DND-41 (cell line): ENCODE measurements at regions not wholly inside any gene's neighbourhood (a gene's known extent, or its start where the extent isn't known, plus 50 kb on each side); places are given as distances from the start of the nearest gene placed in this dataset.

Experiments
- ATAC-seq: fragments of 200-7000 bp; cut with Tn5 transposase; 3 replicates; pipeline ENCODE4 v1.9.1; 2021; ENCODE audit warnings: low read depth; ENCODE audit not compliant: insufficient read depth
- DNase-seq: peaks from one replicate; pipeline ENCODE4 v3.0.0-alpha.2; 2020
- H2AFZ ChIP-seq: 2 replicates; pipeline ENCODE4 v1.6.0; 2012; ENCODE audit warnings: low read depth, low read length
- H3K27ac ChIP-seq: 2 replicates; pipeline ENCODE4 v1.5.1; 2012; ENCODE audit warnings: low read length, inconsistent platforms
- H3K27me3 ChIP-seq: fragments of 200-600 bp; sonication (generic); 2 replicates; pipeline ENCODE4 v1.6.0; 2012; ENCODE audit warnings: low read length, mild to moderate bottlenecking, inconsistent platforms; ENCODE audit not compliant: insufficient read depth, poor library complexity
- H3K36me3 ChIP-seq: 2 replicates; pipeline ENCODE4 v1.5.1; 2012; ENCODE audit warnings: low read length, inconsistent platforms; ENCODE audit not compliant: insufficient read depth
- H3K4me1 ChIP-seq: 2 replicates; pipeline ENCODE4 v1.5.1; 2012; ENCODE audit warnings: mild to moderate bottlenecking, low read length; ENCODE audit not compliant: insufficient read depth
- H3K4me2 ChIP-seq: 2 replicates; pipeline ENCODE4 v1.6.0; 2012; ENCODE audit warnings: mild to moderate bottlenecking, moderate library complexity, low read length, inconsistent platforms; ENCODE audit not compliant: insufficient read depth
- H3K4me3 ChIP-seq, 2 experiments: fragments of 200-600 bp in 1 of 2; shearing (Covaris generic) in 1 of 2; 2 replicates each; pipeline ENCODE4 v1.5.1; 2012 to 2016; ENCODE audit warnings: inconsistent platforms in 2 of 2, low read length in 2 of 2, mild to moderate bottlenecking in 2 of 2, low read depth in 1 of 2, moderate library complexity in 1 of 2
- H3K79me2 ChIP-seq: 2 replicates; pipeline ENCODE4 v1.6.0; 2012; ENCODE audit warnings: low read length, inconsistent platforms; ENCODE audit not compliant: insufficient read depth
- H3K9ac ChIP-seq: 2 replicates; pipeline ENCODE4 v1.6.0; 2012; ENCODE audit warnings: low read depth, mild to moderate bottlenecking, inconsistent platforms, low read length, moderate library complexity
- H3K9me3 ChIP-seq: 2 replicates; pipeline ENCODE4 v1.5.1; 2012; ENCODE audit warnings: low read length, moderate library complexity, mild to moderate bottlenecking, inconsistent platforms; ENCODE audit not compliant: insufficient read depth, severe bottlenecking
- H4K20me1 ChIP-seq: 2 replicates; pipeline ENCODE4 v1.6.0; 2012; ENCODE audit warnings: low read length; ENCODE audit not compliant: insufficient read depth
- EZH2 ChIP-seq: IDR thresholded peaks from 3 replicates; pipeline ENCODE4 v1.6.1; 2012; ENCODE audit warnings: borderline replicate concordance, low read depth, mild to moderate bottlenecking, moderate library complexity, low read length, inconsistent platforms; ENCODE audit not compliant: severe bottlenecking
- TF ChIP-seq, protein P1 (sequence below): IDR thresholded peaks from 2 replicates; pipeline ENCODE4 v1.5.1; 2012; ENCODE audit warnings: borderline replicate concordance, low read length, moderate library complexity, mild to moderate bottlenecking; ENCODE audit not compliant: poor library complexity, severe bottlenecking; ENCODE audit errors: extremely low read depth

DNA sequence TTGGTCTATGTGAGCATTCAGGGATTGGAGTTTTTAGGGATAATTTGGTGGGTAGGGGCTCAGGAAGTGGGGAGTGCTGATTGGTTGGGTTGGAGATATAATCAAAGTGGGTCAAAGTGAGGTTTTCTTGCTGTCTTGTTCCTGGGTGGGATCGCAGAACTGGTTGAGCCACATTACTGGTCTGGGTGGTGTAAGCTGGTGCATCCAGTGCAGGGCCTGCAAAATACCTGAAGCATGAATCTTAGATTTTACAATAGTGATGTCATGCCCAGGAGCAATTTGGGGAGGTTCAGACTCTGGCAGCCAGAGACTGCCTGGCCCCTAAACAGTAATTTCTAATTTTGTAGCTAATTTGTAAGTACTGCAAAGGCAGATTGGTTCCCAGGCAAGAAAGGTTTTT is 665.6 kb upstream of the PRKX start:
- Histone ChIP-seq H3K4me3 (no peak overlapping the region), H4K20me1 (no peaks in the 10 kb centered on the region), H3K9ac (no peak overlapping the region), H3K4me1 (no peaks in the 10 kb centered on the region), H3K79me2 (no peaks in the 10 kb centered on the region), H3K9me3 (no peaks in the 10 kb centered on the region), H2AFZ (no peak overlapping the region), H3K36me3 (no peaks in the 10 kb centered on the region), H3K27me3 (no peaks in the 10 kb centered on the region), H3K4me2 (no peak overlapping the region), H3K27ac (no peak overlapping the region)
- DNase-seq (no peak), ATAC-seq (no peak)
- TF ChIP-seq, protein P1, sequence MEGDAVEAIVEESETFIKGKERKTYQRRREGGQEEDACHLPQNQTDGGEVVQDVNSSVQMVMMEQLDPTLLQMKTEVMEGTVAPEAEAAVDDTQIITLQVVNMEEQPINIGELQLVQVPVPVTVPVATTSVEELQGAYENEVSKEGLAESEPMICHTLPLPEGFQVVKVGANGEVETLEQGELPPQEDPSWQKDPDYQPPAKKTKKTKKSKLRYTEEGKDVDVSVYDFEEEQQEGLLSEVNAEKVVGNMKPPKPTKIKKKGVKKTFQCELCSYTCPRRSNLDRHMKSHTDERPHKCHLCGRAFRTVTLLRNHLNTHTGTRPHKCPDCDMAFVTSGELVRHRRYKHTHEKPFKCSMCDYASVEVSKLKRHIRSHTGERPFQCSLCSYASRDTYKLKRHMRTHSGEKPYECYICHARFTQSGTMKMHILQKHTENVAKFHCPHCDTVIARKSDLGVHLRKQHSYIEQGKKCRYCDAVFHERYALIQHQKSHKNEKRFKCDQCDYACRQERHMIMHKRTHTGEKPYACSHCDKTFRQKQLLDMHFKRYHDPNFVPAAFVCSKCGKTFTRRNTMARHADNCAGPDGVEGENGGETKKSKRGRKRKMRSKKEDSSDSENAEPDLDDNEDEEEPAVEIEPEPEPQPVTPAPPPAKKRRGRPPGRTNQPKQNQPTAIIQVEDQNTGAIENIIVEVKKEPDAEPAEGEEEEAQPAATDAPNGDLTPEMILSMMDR = no peak
- TF ChIP-seq EZH2 = no peak

DNA sequence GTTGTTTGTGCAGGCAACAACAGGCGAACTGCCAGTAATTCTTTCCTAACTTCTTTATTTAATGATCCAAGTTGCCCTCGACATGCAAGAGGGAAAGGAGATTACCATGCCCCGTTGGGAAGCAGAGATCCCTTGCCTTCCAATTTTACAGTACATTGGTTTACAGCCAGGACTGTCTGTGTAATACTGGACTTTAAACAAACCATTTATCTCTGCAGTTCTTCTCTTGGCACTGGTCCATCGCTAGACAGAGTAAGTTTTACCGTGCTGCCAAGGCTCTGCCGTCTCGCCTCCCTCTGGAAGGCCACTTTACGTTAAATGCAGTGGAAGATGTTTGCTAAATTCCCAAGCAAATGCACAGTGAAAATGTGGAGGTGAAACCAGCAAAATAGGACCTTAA is 660.3 kb upstream of the PRKX start:
- ATAC-seq = no peak
- Histone ChIP-seq H3K9ac (no peak overlapping the region), H3K4me1 (no peaks in the 10 kb centered on the region), H3K36me3 (no peaks in the 10 kb centered on the region), H3K9me3 (no peaks in the 10 kb centered on the region), H3K4me2 (no peak overlapping the region), H4K20me1 (no peaks in the 10 kb centered on the region), H2AFZ (no peak overlapping the region), H3K4me3 (no peak overlapping the region), H3K27me3 (no peaks in the 10 kb centered on the region), H3K27ac (no peak overlapping the region), H3K79me2 (no peaks in the 10 kb centered on the region)
- TF ChIP-seq, protein P1 = no peak
- TF ChIP-seq EZH2 = no peak
- DNase-seq = no peak

DNA sequence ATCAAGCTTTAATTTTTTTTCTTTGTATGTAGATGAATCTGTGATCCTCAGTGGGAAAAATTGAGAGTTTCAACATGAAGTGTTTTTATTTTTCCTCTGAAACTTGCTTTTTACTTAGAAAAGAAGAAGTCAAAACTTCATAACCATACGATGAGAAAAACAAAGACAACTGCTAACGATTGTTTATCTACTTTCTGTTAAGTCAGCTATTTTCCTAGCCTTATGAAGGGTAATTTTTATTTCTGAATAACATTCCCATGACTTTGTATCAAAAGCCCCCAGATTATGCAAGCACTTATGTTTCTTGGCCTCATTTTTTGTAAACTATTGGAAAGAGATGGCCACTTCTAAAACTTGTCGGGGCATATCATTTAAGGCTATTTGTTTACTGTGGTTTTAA is 645.1 kb upstream of the PRKX start:
- Histone ChIP-seq H3K4me3 (no peak overlapping the region), H3K79me2 (no peaks in the 10 kb centered on the region), H3K36me3 (no peaks in the 10 kb centered on the region), H3K9me3 (no peaks in the 10 kb centered on the region), H3K4me1 (no peaks in the 10 kb centered on the region), H3K27me3 (no peaks in the 10 kb centered on the region), H2AFZ (no peak overlapping the region), H3K4me2 (no peak overlapping the region), H3K9ac (no peak overlapping the region), H4K20me1 (no peaks in the 10 kb centered on the region), H3K27ac (no peak overlapping the region)
- ATAC-seq = no peak
- DNase-seq = no peak
- TF ChIP-seq EZH2 = no peak
- TF ChIP-seq, protein P1 = no peak

DNA sequence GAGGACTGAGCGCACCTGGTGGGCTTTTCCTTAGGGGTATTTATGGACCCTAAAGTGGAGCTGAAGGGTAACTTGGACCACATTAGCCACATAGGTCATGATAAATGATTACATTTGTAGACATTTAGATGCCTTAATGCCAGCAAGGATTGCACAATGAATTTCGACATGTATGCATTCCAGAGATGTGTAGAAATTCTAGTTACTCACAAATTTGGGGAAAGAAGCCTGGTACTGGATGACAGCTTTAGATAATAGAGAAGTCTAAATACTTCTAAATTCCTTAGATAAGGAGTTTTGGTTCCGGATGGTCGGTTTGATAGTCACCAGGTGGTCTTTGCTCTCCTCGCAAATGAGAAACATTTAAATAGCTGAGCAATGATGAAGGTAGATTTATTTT is 609.5 kb upstream of the PRKX start:
- no peak overlapping the region for H2AFZ ChIP-seq
- H3K4me3 ChIP-seq = no peak overlapping the region
- no peak for TF ChIP-seq EZH2
- TF ChIP-seq, protein P1 = no peak
- no peaks in the 10 kb centered on the region for H3K4me1 ChIP-seq
- H3K36me3 ChIP-seq = no peaks in the 10 kb centered on the region
- H4K20me1 ChIP-seq = no peaks in the 10 kb centered on the region
- no peaks in the 10 kb centered on the region for H3K79me2 ChIP-seq
- DNase-seq = no peak
- no peaks in the 10 kb centered on the region for H3K27me3 ChIP-seq
- no peak overlapping the region for H3K27ac ChIP-seq
- H3K9me3 ChIP-seq = no peaks in the 10 kb centered on the region
- no peak overlapping the region for H3K9ac ChIP-seq
- H3K4me2 ChIP-seq = no peak overlapping the region
- ATAC-seq = no peak
